NCI-H2107 (cell line): ENCODE measurements at regions not wholly inside any gene's neighbourhood (a gene's known extent, or its start where the extent isn't known, plus 50 kb on each side); places are given as distances from the start of the nearest gene placed in this dataset.
"Not testable (repeated sequence)": the region's sequence is repeated elsewhere in the genome, so short reads cannot be mapped to it uniquely, and the experiment has no call there.

Experiments
- DNase-seq: peaks from one replicate; lab custom pipeline; 2025; lab: John Stamatoyannopoulos, UW

- no peak for DNase-seq
Observed at GRCh38 chr16:79864032-79864780, 263.7 kb upstream of the MAF start.

DNA sequence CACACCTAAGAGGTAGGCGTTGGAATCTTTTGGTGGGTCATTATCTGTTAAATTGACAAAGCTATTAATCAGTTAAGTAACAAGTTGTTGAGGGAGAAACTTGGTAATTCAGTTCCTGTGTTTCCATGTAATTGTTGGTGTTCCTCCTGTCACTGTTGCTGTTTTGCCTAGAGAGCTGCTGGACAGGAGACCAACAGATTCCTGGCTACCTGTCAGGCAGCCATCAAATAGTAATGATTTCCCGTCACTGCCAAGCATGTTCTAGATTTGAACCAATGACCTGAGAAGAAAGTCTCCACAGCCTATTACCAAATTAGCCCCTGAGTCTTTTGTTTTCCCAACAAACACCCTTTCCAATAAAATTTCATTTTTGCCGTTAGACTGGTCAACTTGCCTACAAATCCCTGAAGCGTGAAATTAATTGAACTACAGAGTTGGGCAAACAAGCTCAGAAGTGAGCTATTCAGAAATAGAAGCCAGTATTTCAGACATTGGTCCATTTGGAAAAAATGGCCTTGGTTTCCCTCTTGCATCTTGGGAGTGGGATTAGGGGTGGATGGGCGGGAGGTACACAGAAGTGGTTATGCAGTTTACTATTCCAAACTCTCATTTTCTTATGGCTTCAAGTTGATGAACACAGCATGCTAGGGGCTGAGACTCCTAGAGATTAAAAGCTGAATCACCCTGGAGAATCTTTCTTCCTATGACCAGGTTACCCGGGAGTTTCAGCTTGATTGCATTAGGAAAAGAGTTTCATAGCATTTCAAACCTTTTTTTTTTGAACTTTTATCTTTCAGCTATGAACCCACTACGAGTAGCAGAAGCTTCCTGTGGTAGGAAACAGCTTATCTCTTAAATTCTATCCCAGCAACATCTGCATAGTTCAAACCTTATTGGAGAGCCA lies 262.8 kb upstream of the MAF start:
- DNase-seq = no peak

GRCh38 chr16:79862601-79863000 lies 262.1 kb upstream of the MAF start:
- DNase-seq = no peak

GRCh38 chr16:79856581-79856980 lies 256.0 kb upstream of the MAF start:
- DNase-seq = no peak

- DNase-seq = no peak
Observed at GRCh38 chr16:79850348-79850747, 249.8 kb upstream of the MAF start.

DNA sequence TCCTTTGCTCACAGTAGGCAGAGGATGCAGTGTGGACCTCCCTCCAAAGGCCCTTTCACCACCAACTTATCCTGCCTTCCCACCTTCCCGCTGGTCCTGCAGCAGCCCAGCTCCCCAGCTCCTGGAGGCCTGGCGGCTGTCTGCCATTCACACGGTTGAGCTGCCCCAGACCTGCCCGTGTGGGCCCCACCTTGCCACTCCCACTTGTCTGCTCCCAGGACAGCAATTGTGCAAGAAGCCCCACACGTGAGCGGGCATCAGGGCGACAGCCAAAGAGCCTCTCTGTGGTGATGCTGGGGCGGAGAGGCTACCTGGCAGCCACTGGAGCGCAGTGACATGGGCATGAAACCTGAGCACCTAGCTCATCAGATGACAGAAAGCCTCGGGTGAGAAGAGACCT lies 248.6 kb upstream of the MAF start:
- DNase-seq = no peak

DNA sequence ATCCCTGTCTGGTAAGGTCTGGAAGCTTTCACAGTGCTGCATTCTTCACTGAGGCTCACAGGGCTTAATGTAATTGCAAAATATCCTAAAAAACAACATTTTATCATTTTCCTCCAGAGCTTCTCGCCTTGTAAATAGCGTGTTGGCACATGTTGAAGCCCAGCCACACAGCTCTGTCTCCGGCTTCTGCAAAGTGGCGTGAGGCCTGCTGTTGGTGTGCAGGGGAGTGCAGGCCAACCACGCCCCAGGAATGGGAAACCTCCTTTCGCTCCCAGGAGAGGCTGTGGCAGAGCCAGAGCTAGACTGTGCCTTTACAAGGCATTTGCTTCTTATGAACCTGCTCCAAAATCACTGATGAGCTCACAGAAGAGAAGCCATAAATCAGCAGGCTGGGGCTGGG lies 248.2 kb upstream of the MAF start:
- DNase-seq = no peak

DNA sequence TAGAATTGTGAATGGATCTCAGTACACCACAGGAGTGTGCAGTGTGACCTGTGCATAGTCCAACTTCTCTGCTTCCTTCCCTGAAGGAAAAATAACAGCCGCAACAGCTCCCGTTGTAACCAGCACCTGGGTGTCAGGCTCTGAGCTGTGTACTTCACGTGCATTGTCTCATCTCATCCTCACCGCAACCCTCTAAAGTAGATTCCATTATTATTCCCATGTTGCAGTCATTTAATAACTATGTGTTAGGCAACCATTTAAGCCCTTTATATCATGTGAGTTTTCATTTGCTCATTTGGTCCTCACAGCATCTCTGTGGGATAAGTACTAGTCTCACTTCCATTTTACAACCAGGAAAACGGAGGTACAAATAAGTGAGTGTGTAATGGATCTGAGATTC lies 247.0 kb upstream of the MAF start:
- DNase-seq = no peak

- DNase-seq = no peak
Observed at GRCh38 chr16:79847101-79847500, 246.6 kb upstream of the MAF start.

- no peak for DNase-seq
Observed at GRCh38 chr16:79845734-79846135, 245.2 kb upstream of the MAF start.

DNA sequence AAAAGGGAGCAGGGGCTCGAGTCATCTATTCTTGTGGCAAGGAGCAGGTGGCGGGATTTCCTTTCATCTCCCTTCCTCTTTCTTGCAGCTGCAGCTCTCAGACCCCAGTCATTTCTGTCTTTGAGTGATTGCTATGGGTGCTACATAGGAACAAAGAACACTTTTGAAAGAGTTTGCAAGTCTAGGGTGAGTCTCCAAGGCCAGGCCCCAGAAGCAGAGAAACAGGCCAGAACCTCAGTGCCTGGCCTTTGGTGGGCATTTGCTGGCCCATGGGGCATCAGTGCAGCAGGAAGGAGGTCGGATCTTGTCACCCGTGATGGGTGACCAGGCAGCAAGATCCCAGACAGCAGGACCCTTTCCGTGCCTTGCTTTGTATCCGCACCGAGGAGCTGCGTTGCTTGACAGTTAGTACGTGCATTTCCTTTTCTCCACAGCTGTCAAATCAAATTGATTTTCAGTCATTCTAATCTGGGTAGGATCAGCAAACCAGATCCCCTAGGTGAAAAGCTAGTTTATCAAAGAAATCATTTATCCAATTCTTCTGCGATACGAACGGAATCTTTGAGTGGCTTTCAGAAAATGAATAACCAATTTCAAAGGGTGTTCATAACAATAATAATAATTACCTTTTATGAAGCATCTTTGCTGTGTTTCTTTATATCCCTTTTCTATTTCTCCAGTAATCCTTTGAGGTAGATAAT lies 244.6 kb upstream of the MAF start:
- DNase-seq = no peak

DNA sequence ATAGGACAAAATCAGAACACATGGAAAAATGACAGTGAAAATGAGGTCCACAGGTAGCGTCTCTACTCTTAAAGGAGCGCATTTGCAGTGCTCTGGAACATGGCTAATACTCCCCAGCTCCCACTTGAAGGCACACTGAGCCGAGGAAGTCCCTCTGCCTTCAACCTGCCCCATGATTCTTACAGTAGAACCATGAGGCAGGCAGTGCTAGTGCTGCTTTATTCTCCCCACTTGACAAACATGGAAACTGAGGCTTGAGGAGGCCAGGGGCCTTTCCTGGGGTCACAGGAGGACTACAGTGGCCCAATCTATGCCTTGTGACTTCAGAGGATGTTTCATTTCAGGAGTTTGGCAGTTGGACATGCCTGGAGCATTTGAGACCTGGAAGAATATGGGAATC lies 244.1 kb upstream of the MAF start:
- DNase-seq = no peak

- DNase-seq = no peak
Observed at GRCh38 chr16:79843631-79844043, 243.1 kb upstream of the MAF start.

GRCh38 chr16:79843145-79843544 lies 242.6 kb upstream of the MAF start:
- no peak for DNase-seq

DNA sequence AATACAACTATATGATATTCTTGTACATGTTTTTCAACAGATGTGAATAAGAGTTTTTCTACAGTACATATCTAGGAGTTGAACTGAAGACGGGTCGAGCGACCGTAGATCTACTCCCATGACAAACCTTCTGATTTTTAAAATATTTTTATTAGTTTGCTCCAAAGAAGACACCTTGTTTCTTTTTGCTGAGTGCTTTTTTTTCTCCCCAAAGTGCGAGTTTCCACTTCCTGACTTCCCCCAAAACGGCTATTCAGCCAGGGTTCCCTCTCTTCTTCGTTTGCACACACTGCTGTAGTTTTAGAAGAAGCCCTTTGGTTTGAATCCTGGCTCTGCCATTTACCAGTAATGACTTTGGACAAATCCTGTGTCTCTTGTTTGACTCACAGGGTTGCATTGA lies 241.7 kb upstream of the MAF start:
- no peak for DNase-seq

GRCh38 chr16:79839466-79840341 lies 239.2 kb upstream of the MAF start:
- DNase-seq = no peak

GRCh38 chr16:79838496-79839259 lies 238.1 kb upstream of the MAF start:
- DNase-seq = no peak

DNA sequence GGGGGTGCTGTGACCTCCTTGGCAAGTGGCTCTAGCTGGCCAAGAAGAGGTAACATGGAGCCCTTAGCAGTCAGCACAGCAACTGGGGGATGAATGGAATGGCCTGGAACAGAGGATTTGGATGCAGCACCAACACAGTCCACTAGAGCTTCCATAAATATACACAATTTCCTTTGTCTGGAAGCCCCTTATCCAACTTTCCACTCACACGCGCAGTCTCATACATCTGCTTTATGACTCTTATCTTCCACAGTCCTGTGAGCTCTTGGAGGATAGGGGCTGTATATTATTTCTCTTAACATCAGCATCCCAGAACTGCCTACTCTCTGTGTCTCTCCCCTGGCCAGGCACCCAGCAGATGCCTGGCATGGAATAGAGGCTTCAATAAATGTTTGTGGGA lies 235.6 kb upstream of the MAF start:
- no peak for DNase-seq

DNA sequence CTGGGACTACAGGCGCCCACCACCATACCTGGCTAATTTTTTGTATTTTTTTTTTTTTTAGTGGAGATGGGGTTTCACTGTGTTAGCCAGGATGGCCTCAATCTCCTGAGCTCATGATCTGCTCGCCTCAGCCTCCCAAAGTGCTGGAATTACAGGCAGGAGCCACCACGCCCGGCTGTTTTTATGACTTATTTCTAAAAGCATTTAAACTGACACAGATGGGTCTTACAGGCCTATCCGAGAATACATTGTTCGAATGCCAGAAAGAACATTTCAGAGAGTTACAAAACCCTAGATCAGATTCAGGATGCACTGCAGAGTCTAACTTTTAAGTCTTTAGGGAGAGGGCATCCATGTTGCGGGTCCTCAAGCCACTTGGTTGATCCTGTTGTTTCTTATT lies 234.7 kb upstream of the MAF start:
- DNase-seq = no peak

DNA sequence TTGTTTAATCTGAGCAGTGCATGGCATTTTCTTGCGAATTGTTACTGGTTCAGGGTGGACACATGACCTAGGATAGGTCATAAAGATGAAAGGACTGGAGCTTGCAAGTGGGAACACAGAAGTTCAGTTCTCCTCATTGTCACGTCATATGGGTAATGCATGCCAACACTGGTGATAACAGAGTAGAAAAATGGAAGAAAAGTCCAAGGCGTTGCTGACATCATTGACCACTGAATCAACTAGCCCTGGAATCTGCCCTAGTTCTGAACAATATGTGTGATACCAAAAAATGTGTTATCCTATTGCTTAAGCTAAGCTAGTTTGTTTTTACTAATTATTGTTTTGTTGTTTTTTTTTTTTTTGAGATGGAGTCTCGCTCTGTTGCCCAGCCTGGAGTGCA lies 234.2 kb upstream of the MAF start:
- no peak for DNase-seq

GRCh38 chr16:79834003-79834402 lies 233.5 kb upstream of the MAF start:
- not testable (repeated sequence) for DNase-seq
